Stimulated activated CD8-positive, alpha-beta memory T cell treated with anti-CD3 and anti-CD28 coated beads, Interleukin-4, amount 100 ng/mL, for 48 hours (primary cell): ENCODE measurements at regions not wholly inside any gene's neighbourhood (a gene's known extent, or its start where the extent isn't known, plus 50 kb on each side); places are given as distances from the start of the nearest gene placed in this dataset.

Experiments used
- DNase-seq: peaks from one replicate; pipeline ENCODE4 v3.0.0-alpha.2; 2020

- no peak for DNase-seq
Observed at GRCh38 chrX:110408949-110409588, 50.4 kb downstream of the RTL9 start.

- DNase-seq, result peak; percentile 36
Observed at GRCh38 chrX:110409925-110410324, 51.3 kb downstream of the RTL9 start.

GRCh38 chrX:110410603-110411002 is 52.0 kb downstream of the RTL9 start:
- DNase-seq, result no peak

GRCh38 chrX:110412971-110413726 is 54.5 kb downstream of the RTL9 start:
- DNase-seq, result peak; percentile 77

- DNase-seq, result no peak
Observed at GRCh38 chrX:110413727-110414124, 55.1 kb downstream of the RTL9 start.

GRCh38 chrX:110414273-110414672 is 55.6 kb downstream of the RTL9 start:
- no peak for DNase-seq

GRCh38 chrX:110414679-110415439 is 56.2 kb downstream of the RTL9 start:
- no peak for DNase-seq

GRCh38 chrX:110415440-110416170 is 57.0 kb downstream of the RTL9 start:
- no peak for DNase-seq

GRCh38 chrX:110417128-110417527 is 58.5 kb downstream of the RTL9 start:
- DNase-seq, result no peak

GRCh38 chrX:110418316-110419235 is 59.9 kb downstream of the RTL9 start:
- no peak for DNase-seq

- DNase-seq, result no peak
Observed at GRCh38 chrX:110419512-110419911, 60.9 kb downstream of the RTL9 start.

- DNase-seq, result no peak
Observed at GRCh38 chrX:110420771-110421499, 62.3 kb downstream of the RTL9 start.

- DNase-seq, result no peak
Observed at GRCh38 chrX:110421500-110422455, 63.1 kb downstream of the RTL9 start.

- no peak for DNase-seq
Observed at GRCh38 chrX:110425222-110426154, 66.8 kb downstream of the RTL9 start.

GRCh38 chrX:110426155-110426504 is 67.5 kb downstream of the RTL9 start:
- no peak for DNase-seq

- no peak for DNase-seq
Observed at GRCh38 chrX:110427076-110427475, 68.4 kb downstream of the RTL9 start.

GRCh38 chrX:110428144-110428543 is 69.5 kb downstream of the RTL9 start:
- no peak for DNase-seq

GRCh38 chrX:110430293-110431076 is 71.8 kb downstream of the RTL9 start:
- DNase-seq, result no peak
